Panc1 (cell line): ENCODE measurements at regions not wholly inside any gene's neighbourhood (a gene's known extent, or its start where the extent isn't known, plus 50 kb on each side); places are given as distances from the start of the nearest gene placed in this dataset.

Source experiments
- CTCF ChIP-seq: fragments of 450-650 bp; IDR thresholded peaks from 2 replicates; pipeline ENCODE4 v1.5.1; 2017; ENCODE audit warnings: mild to moderate bottlenecking
- REST ChIP-seq, 2 experiments: IDR thresholded peaks; 2 replicates each; pipeline ENCODE4 v1.6.1; 2011 to 2012; ENCODE audit warnings: low read depth in 2 of 2, control low read depth in 1 of 2, low read length in 1 of 2, mild to moderate bottlenecking in 1 of 2, moderate library complexity in 1 of 2; ENCODE audit not compliant: insufficient read depth in 1 of 2
- TCF7L2 ChIP-seq: IDR thresholded peaks from 2 replicates; pipeline ENCODE4 v1.6.1; 2011; ENCODE audit warnings: mild to moderate bottlenecking, low read depth, low read length, inconsistent platforms

- TF ChIP-seq CTCF (no peak), REST (IDR thresholded peaks at IDR 0.05; ENCODE audit: insufficient read depth in 1 of 2, low read depth in 2 of 2, low read length in 1 of 2) (no peak), TCF7L2 (no peak)
These were observed 281.5 kb downstream of the EN1 start for GRCh38 chr2:118565786-118566540.
